Peyer's patch (tissue), 4 donors: ENCODE measurements at regions not wholly inside any gene's neighbourhood (a gene's known extent, or its start where the extent isn't known, plus 50 kb on each side); places are given as distances from the start of the nearest gene placed in this dataset.

ENCODE experiments used
- POLR2A ChIP-seq, 2 donors: fragments of 450-650 bp; IDR thresholded peaks; one replicate each; pipeline ENCODE4 v1.5.1; 2017; ENCODE audit warnings: antibody characterized with exemption in 2 of 2, mild to moderate bottlenecking in 2 of 2, moderate library complexity in 2 of 2
- TF ChIP-seq, protein P1 (sequence below), 6 experiments: fragments of 450-650 bp in 4 of 6; fragments of 200-600 bp in 2 of 6; sonication (generic) in 1 of 6; IDR thresholded peaks; one replicate each; pipeline ENCODE4 v1.5.1; 2017 to 2019; ENCODE audit warnings: antibody characterized with exemption in 6 of 6, mild to moderate bottlenecking in 3 of 6, moderate library complexity in 1 of 6

DNA sequence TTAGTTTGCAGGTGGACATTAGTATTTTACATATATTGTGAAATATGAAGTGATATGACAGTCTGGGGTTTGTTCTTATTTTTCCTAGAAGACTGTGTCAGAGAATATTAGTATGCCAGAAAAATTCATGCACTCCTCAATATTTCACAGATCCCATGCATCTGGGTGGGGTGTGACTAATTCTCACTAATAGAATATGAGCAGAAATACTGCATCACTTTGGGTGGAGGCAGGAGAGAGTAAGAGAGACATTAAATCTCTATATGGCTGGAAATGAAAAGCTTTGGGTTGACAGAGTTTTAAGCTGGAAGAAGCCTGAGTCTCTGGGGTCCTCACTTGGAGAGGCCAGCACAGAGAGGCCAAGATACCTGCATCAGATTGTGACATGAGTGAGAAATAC lies 101.3 kb upstream of the DPH6 start:
- TF ChIP-seq, protein P1, sequence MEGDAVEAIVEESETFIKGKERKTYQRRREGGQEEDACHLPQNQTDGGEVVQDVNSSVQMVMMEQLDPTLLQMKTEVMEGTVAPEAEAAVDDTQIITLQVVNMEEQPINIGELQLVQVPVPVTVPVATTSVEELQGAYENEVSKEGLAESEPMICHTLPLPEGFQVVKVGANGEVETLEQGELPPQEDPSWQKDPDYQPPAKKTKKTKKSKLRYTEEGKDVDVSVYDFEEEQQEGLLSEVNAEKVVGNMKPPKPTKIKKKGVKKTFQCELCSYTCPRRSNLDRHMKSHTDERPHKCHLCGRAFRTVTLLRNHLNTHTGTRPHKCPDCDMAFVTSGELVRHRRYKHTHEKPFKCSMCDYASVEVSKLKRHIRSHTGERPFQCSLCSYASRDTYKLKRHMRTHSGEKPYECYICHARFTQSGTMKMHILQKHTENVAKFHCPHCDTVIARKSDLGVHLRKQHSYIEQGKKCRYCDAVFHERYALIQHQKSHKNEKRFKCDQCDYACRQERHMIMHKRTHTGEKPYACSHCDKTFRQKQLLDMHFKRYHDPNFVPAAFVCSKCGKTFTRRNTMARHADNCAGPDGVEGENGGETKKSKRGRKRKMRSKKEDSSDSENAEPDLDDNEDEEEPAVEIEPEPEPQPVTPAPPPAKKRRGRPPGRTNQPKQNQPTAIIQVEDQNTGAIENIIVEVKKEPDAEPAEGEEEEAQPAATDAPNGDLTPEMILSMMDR (IDR thresholded peaks at IDR 0.05) = no peak
- no peak for TF ChIP-seq POLR2A (IDR thresholded peaks at IDR 0.05)
